ENCODE measurements at regions not wholly inside any gene's neighbourhood (a gene's known extent, or its start where the extent isn't known, plus 50 kb on each side); places are given as distances from the start of the nearest gene placed in this dataset.

DNA sequence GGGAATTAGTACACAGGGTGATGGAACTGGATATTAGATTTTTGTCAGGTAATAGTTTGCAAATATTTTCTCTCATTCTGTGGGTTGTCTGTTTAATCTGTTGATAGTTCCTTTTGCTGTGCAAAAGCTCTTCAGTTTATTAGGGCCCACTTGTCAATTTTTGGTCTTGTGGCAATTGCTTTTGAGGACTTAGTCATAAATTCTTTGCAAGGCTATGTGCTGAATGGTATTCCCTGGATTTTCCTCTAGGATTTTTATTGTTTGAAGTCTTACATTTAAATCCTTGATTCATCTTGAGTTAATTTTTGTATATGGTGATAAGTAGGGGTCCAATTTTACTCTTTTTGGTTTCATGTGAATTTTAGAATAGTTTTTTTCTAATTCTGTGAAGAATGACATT is 111.3 kb downstream of the ARRDC4 start:
- TF ChIP-seq POLR2A (IDR thresholded peaks at IDR 0.05) (no peak), POLR2AphosphoS5 (IDR thresholded peaks at IDR 0.05) (no peak), EP300 (IDR thresholded peaks at IDR 0.05) (no peak)
- DNase-seq: no peak
- no peaks in the 10 kb centered on the region for H3K9me3 ChIP-seq
- H3K4me3 ChIP-seq: no peak overlapping the region
- intact Hi-C loops (cut with DNase I): loop anchor here (10.0 kb wide), 1 partner anchor 277 kb away; no protein-coding TSS in a partner anchor
- H3K36me3 ChIP-seq: no peaks in the 10 kb centered on the region
- peaks cover 0 to 39% (median 32%) of the 10 kb centered on the region in 4 donors for H3K4me1 ChIP-seq
- no peaks in the 10 kb centered on the region for H3K27me3 ChIP-seq
- no peak overlapping the region for H3K27ac ChIP-seq

DNA sequence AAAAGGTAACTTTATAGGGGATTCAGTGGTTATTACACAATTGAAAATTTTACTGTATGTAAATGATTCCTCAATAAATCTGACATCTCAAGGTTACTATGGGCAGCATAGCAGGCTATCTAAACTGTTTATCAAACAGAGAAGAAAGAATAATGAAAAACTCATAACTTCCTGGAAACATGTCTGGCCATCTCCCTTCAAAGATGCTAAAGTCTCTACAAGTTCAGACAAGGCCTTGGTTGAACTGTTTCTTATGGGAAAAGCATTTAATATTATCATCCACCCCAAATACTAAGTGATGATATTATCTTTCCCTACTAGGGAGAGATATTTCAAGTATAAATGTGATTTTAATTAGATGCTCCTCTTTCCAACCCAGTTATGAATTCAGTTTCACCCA is 114.9 kb downstream of the ARRDC4 start:
- intact Hi-C loops (cut with DNase I): loop anchor here (5.0 to 10.0 kb wide), 2 partner anchors 58 to 281 kb away; no protein-coding TSS in a partner anchor
- H3K36me3 ChIP-seq: no peaks in the 10 kb centered on the region
- H3K4me1 ChIP-seq: peaks cover 0 to 27% (median 23%) of the 10 kb centered on the region in 4 donors
- no peak overlapping the region for H3K4me3 ChIP-seq
- no peaks in the 10 kb centered on the region for H3K27me3 ChIP-seq
- TF ChIP-seq POLR2AphosphoS5 (IDR thresholded peaks at IDR 0.05) (no peak), POLR2A (IDR thresholded peaks at IDR 0.05) (no peak), EP300 (IDR thresholded peaks at IDR 0.05) (no peak)
- TF ChIP-seq, protein P1, sequence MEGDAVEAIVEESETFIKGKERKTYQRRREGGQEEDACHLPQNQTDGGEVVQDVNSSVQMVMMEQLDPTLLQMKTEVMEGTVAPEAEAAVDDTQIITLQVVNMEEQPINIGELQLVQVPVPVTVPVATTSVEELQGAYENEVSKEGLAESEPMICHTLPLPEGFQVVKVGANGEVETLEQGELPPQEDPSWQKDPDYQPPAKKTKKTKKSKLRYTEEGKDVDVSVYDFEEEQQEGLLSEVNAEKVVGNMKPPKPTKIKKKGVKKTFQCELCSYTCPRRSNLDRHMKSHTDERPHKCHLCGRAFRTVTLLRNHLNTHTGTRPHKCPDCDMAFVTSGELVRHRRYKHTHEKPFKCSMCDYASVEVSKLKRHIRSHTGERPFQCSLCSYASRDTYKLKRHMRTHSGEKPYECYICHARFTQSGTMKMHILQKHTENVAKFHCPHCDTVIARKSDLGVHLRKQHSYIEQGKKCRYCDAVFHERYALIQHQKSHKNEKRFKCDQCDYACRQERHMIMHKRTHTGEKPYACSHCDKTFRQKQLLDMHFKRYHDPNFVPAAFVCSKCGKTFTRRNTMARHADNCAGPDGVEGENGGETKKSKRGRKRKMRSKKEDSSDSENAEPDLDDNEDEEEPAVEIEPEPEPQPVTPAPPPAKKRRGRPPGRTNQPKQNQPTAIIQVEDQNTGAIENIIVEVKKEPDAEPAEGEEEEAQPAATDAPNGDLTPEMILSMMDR (IDR thresholded peaks at IDR 0.05): no peak
- no peaks in the 10 kb centered on the region for H3K9me3 ChIP-seq
- DNase-seq: no peak
- H3K27ac ChIP-seq: peak overlapping the region; percentile 72 to 80 (median 76)

DNA sequence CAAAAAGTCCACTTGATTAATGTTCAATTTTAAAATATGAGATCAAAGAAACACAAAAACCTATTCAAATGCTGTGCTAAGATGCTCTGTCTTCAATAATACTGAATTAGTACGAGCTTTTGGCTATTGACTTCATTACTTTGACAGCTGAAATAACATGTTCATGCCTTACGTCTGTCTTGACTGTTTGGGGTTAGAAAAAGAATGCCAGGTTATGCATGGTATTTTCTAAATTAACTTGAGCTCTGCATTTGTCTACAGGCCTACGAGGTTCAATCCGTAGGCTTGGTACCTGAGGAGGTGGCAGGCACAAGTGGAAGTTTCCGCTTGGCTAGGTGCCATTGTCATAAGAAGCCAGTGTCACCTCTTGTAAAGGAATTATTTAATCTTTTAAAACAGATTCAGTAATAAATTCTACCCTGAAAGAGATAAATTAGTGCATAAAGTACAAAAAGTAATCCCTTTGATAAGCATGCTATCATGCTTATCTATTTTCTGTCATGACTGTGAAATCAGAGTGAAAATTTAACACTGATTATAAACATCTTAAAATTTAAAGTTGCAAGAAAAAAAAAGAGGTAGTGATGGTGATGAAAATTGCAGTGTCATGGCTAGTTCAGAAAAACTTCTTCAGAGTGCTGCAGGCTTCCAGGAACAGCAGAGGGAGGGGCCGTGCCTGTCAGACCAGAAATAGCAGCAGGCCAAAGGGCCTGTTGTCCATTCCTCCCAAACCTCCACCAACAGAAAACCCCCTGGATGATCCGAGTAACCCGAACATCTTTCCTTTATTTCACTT is 115.7 kb downstream of the ARRDC4 start:
- peak; percentile 78 for DNase-seq
- Histone ChIP-seq H3K4me1 (peaks cover 0 to 27% (median 23%) of the 10 kb centered on the region in 4 donors), H3K27me3 (no peaks in the 10 kb centered on the region), H3K9me3 (no peaks in the 10 kb centered on the region), H3K27ac (peak overlapping the region; percentile 72 to 80 (median 76)), H3K4me3 (no peak overlapping the region), H3K36me3 (no peaks in the 10 kb centered on the region)
- WGBS, 2 donors: 56 to 65% methylated on average over 8 of the region's 8 CpGs
- intact Hi-C loops (cut with DNase I): loop anchor here (5.0 to 10.0 kb wide), 2 partner anchors 59 to 281 kb away; no protein-coding TSS in a partner anchor
- TF ChIP-seq, protein P1 (IDR thresholded peaks at IDR 0.05): no peak
- TF ChIP-seq POLR2AphosphoS5 (IDR thresholded peaks at IDR 0.05): peak; percentile 29 to 72 (median 33)

DNA sequence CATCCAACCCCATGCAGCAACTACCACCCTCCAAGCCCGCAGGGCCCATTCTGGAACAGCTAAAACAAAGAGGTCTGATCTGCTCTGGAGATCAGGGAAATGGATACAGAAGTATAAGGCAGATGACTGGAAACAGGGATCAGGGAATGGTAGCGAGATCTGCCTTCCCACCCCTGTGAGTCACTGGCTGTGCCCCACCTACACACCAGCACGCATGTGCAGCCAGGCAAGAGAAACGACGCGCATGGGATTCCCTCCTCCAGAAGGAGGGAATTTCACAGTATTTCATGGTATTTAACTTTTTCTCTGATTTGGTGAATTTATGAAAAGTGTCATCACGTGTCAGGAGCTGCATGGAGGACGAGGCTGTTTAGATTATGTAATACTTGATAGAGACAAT is 116.7 kb downstream of the ARRDC4 start:
- Histone ChIP-seq H3K4me3 (no peak overlapping the region), H3K4me1 (peaks cover 0 to 27% (median 23%) of the 10 kb centered on the region in 4 donors), H3K36me3 (no peaks in the 10 kb centered on the region), H3K27ac (peak overlapping the region; percentile 72 to 80 (median 76)), H3K27me3 (no peaks in the 10 kb centered on the region), H3K9me3 (no peaks in the 10 kb centered on the region)
- TF ChIP-seq POLR2A (IDR thresholded peaks at IDR 0.05): no peak
- TF ChIP-seq, protein P1 (IDR thresholded peaks at IDR 0.05): no peak
- peak in 1 of 4 donors; percentile 36 for TF ChIP-seq POLR2AphosphoS5 (IDR thresholded peaks at IDR 0.05)
- TF ChIP-seq EP300 (IDR thresholded peaks at IDR 0.05): no peak
- intact Hi-C loops (cut with DNase I): loop anchor here (5.0 to 10.0 kb wide), 2 partner anchors 60 to 282 kb away; no protein-coding TSS in a partner anchor
- 65 to 79% methylated on average over 8 of the region's 8 CpGs for WGBS, 2 donors
- no peak for DNase-seq

DNA sequence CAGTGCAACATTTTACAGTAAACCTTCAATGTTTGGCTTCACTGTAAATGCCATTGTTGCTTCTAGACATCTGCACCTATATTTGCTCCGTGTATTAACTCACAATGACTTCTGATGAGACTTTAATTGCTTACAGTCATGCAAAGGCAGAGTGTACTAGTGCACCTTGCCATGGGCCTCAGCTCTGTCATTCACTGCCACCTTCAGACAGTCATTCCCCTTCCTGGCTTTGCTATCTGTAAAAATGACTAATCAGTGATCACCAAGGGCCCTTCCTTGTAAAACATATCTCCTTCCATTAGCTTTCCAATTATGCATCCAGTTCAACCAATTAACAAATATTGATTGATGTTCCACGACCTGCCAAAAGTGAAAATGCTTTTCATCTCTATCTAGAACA is 120.3 kb downstream of the ARRDC4 start:
- intact Hi-C loops (cut with DNase I): loop anchor here (5.0 kb wide), 1 partner anchor 53 kb away; no protein-coding TSS in a partner anchor

More for the DNA sequence above, 120.3 kb downstream of the ARRDC4 start:
- Histone ChIP-seq H3K4me3 (no peak overlapping the region), H3K27ac (no peak overlapping the region), H3K36me3 (no peaks in the 10 kb centered on the region), H3K27me3 (no peaks in the 10 kb centered on the region), H3K4me1 (peaks cover 0 to 31% (median 20%) of the 10 kb centered on the region in 4 donors), H3K9me3 (no peaks in the 10 kb centered on the region)
- 49 to 75% methylated on average over 2 of the region's 2 CpGs for WGBS, 2 donors
- TF ChIP-seq EP300 (IDR thresholded peaks at IDR 0.05): no peak
- TF ChIP-seq POLR2AphosphoS5 (IDR thresholded peaks at IDR 0.05): no peak
- TF ChIP-seq, protein P1 (IDR thresholded peaks at IDR 0.05): no peak
- no peak for TF ChIP-seq POLR2A (IDR thresholded peaks at IDR 0.05)
- no peak for DNase-seq

Measured in sigmoid colon (tissue), 6 donors.